ENCODE measurements at regions not wholly inside any gene's neighbourhood (a gene's known extent, or its start where the extent isn't known, plus 50 kb on each side); places are given as distances from the start of the nearest gene placed in this dataset.
"Not testable (repeated sequence)": the region's sequence is repeated elsewhere in the genome, so short reads cannot be mapped to it uniquely, and the experiment has no call there.

DNA sequence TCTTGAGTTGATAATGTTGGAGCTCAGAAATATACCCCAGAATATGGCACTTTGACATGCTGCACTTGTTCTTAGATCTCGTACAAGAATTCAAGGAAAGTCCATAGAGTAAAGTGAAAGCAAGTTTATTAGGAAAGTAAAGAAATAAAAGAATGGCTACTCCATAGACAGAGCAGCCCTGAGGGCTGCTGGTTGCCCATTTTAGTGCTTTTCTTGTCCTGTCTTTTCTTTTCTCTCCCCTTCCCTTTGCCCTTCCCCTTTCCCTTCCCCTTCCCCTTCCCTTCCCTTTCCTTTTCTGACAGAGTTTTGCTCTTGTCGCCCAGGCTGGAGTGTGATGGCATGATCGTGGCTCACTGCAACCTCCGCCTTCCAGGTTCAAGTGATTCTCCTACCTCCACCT lies 283.4 kb upstream of the SEMA6A start:
- TF ChIP-seq, protein P1, sequence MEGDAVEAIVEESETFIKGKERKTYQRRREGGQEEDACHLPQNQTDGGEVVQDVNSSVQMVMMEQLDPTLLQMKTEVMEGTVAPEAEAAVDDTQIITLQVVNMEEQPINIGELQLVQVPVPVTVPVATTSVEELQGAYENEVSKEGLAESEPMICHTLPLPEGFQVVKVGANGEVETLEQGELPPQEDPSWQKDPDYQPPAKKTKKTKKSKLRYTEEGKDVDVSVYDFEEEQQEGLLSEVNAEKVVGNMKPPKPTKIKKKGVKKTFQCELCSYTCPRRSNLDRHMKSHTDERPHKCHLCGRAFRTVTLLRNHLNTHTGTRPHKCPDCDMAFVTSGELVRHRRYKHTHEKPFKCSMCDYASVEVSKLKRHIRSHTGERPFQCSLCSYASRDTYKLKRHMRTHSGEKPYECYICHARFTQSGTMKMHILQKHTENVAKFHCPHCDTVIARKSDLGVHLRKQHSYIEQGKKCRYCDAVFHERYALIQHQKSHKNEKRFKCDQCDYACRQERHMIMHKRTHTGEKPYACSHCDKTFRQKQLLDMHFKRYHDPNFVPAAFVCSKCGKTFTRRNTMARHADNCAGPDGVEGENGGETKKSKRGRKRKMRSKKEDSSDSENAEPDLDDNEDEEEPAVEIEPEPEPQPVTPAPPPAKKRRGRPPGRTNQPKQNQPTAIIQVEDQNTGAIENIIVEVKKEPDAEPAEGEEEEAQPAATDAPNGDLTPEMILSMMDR (IDR thresholded peaks at IDR 0.05; ENCODE audit: low read length): not testable (repeated sequence)
- not testable (repeated sequence) for TF ChIP-seq EZH2 (optimal IDR thresholded peaks at IDR 0.05; ENCODE audit: low read depth, low read length)
